IMR-90 (cell line): ENCODE measurements at regions not wholly inside any gene's neighbourhood (a gene's known extent, or its start where the extent isn't known, plus 50 kb on each side); places are given as distances from the start of the nearest gene placed in this dataset.
A peak's percentile ranks its signal among the peaks of the same experiment; 100 is the strongest.

ENCODE experiments used
- ATAC-seq: fragments of 200-7000 bp; cut with Tn5 transposase; 2 replicates; pipeline ENCODE4 v1.9.1; 2020; ENCODE audit warnings: low read depth, mild to moderate bottlenecking, moderate library complexity
- BruUV-seq: library from RNA; stranded (reverse); fragments of 400-500 nt; replicated peaks from 2 replicates; lab custom pipeline; 2021; lab: Mats Ljungman, UMichigan
- CTCF ChIA-PET: fragments of 300-600 bp; formaldehyde crosslinking; extraction: SDS; loops from one replicate; lab custom pipeline; 2021; ENCODE audit warnings: antibody characterized with exemption; lab: Yijun Ruan, JAX
- POLR2A ChIA-PET: fragments of 300-600 bp; sonication (Branson Sonifier 250); formaldehyde crosslinking; loops from one replicate; lab custom pipeline; 2022; ENCODE audit warnings: antibody characterized with exemption; ENCODE audit not compliant: unreplicated experiment; lab: Charles Lee
- DNase-seq: peaks from one replicate; pipeline ENCODE4 v3.0.0; 2013
- H2AFZ ChIP-seq: replicated peaks from 2 replicates; pipeline ENCODE3; 2013; ENCODE audit warnings: low read length, mild to moderate bottlenecking; ENCODE audit not compliant: poor library complexity
- H2AK5ac ChIP-seq: 2 replicates; pipeline ENCODE4 v1.6.1; 2013; ENCODE audit warnings: low read depth, low read length, inconsistent platforms
- H2AK9ac ChIP-seq: replicated peaks from 2 replicates; pipeline ENCODE3; 2013; ENCODE audit warnings: mild to moderate bottlenecking, low read depth, low read length, moderate library complexity; ENCODE audit not compliant: poor library complexity
- H2BK120ac ChIP-seq: 2 replicates; pipeline ENCODE4 v1.6.1; 2013; ENCODE audit warnings: low read depth, low read length, inconsistent platforms
- H2BK15ac ChIP-seq: 3 replicates; pipeline ENCODE4 v1.6.1; 2013; ENCODE audit warnings: low read depth, low read length, inconsistent platforms
- H2BK20ac ChIP-seq: 2 replicates; pipeline ENCODE4 v1.6.1; 2013; ENCODE audit warnings: low read depth, mild to moderate bottlenecking, inconsistent platforms, low read length, moderate library complexity
- H2BK5ac ChIP-seq: 2 replicates; pipeline ENCODE4 v1.6.1; 2013; ENCODE audit warnings: mild to moderate bottlenecking, low read depth, low read length, inconsistent platforms; ENCODE audit not compliant: poor library complexity, severe bottlenecking
- H3K14ac ChIP-seq: replicated peaks from 2 replicates; pipeline ENCODE4 v1.6.1; 2013; ENCODE audit warnings: low read depth, low read length, inconsistent platforms
- H3K18ac ChIP-seq: 2 replicates; pipeline ENCODE4 v1.6.1; 2013; ENCODE audit warnings: low read depth, low read length, control low read depth
- H3K23ac ChIP-seq: 2 replicates; pipeline ENCODE4 v1.6.1; 2013; ENCODE audit warnings: low read depth, low read length, inconsistent platforms
- H3K27ac ChIP-seq: 2 replicates; pipeline ENCODE4 v1.5.1; 2013; ENCODE audit warnings: mild to moderate bottlenecking, control low read depth, low read length; ENCODE audit not compliant: insufficient read depth
- H3K27me3 ChIP-seq: 2 replicates; pipeline ENCODE4 v1.6.1; 2013; ENCODE audit warnings: low read length; ENCODE audit not compliant: control insufficient read depth, insufficient read depth
- H3K36me3 ChIP-seq: 2 replicates; pipeline ENCODE4 v1.6.1; 2013; ENCODE audit warnings: low read length, mixed read lengths; ENCODE audit not compliant: control insufficient read depth, insufficient read depth
- H3K4ac ChIP-seq: 2 replicates; pipeline ENCODE4 v1.6.1; 2013; ENCODE audit warnings: low read depth, low read length, inconsistent platforms
- H3K4me1 ChIP-seq: 2 replicates; pipeline ENCODE4 v1.6.1; 2013; ENCODE audit warnings: low read length, mixed read lengths; ENCODE audit not compliant: control insufficient read depth, insufficient read depth
- H3K4me2 ChIP-seq: 2 replicates; pipeline ENCODE4 v1.6.1; 2013; ENCODE audit warnings: low read depth, mild to moderate bottlenecking, control low read depth, low read length, moderate library complexity
- H3K4me3 ChIP-seq: 2 replicates; pipeline ENCODE4 v1.5.1; 2013; ENCODE audit warnings: low read depth, mild to moderate bottlenecking, control low read depth, low read length, moderate library complexity; ENCODE audit not compliant: insufficient read depth
- H3K56ac ChIP-seq: 2 replicates; pipeline ENCODE4 v1.6.1; 2013; ENCODE audit warnings: low read length, inconsistent platforms; ENCODE audit not compliant: insufficient read depth; ENCODE audit errors: extremely low read depth
- H3K79me1 ChIP-seq, 2 experiments: 2 replicates each; pipeline ENCODE4 v1.6.1; 2013; ENCODE audit warnings: low read length in 2 of 2, inconsistent platforms in 1 of 2, low read depth in 1 of 2
- H3K9ac ChIP-seq: 2 replicates; pipeline ENCODE4 v1.6.1; 2013; ENCODE audit warnings: low read depth, low read length, control low read depth
- H3K9me1 ChIP-seq: 2 replicates; pipeline ENCODE4 v1.6.1; 2013; ENCODE audit warnings: low read length, inconsistent platforms; ENCODE audit not compliant: insufficient read depth
- H3K9me3 ChIP-seq: 2 replicates; pipeline ENCODE4 v1.6.1; 2013; ENCODE audit warnings: low read length; ENCODE audit not compliant: control insufficient read depth, insufficient read depth
- H4K20me1 ChIP-seq: 2 replicates; pipeline ENCODE4 v1.6.1; 2013; ENCODE audit warnings: low read length, inconsistent platforms; ENCODE audit not compliant: insufficient read depth
- H4K5ac ChIP-seq: 2 replicates; pipeline ENCODE4 v1.6.1; 2013; ENCODE audit warnings: mild to moderate bottlenecking, low read depth, low read length, control low read depth
- H4K8ac ChIP-seq, 2 experiments: 2 replicates each; pipeline ENCODE4 v1.6.1; 2013; ENCODE audit warnings: low read depth in 2 of 2, low read length in 2 of 2, control low read depth in 1 of 2, inconsistent platforms in 1 of 2
- H4K91ac ChIP-seq: 2 replicates; pipeline ENCODE4 v1.6.1; 2013; ENCODE audit warnings: low read depth, low read length, inconsistent platforms; ENCODE audit not compliant: insufficient read depth
- BHLHE40 ChIP-seq: fragments of 150-350 bp; IDR thresholded peaks from 2 replicates; pipeline ENCODE4 v1.6.1; 2016; ENCODE audit warnings: mild to moderate bottlenecking, low read depth, low read length
- CTCF ChIP-seq: conservative IDR thresholded peaks from 2 replicates; pipeline ENCODE4 v1.5.1; 2012; ENCODE audit warnings: mild to moderate bottlenecking, low read depth, low read length, improper control_type of control experiment
- ELK1 ChIP-seq: fragments of 150-350 bp; IDR thresholded peaks from 2 replicates; pipeline ENCODE4 v1.6.1; 2016; ENCODE audit warnings: low read depth, mild to moderate bottlenecking, low read length, moderate library complexity, borderline replicate concordance
- MAZ ChIP-seq: IDR thresholded peaks from 2 replicates; pipeline ENCODE4 v1.6.1; 2012; ENCODE audit warnings: low read depth, mild to moderate bottlenecking, low read length, improper control_type of control experiment, moderate library complexity, borderline replicate concordance
- MXI1 ChIP-seq: IDR thresholded peaks from 2 replicates; pipeline ENCODE4 v1.6.1; 2012; ENCODE audit warnings: low read depth, mild to moderate bottlenecking, low read length, moderate library complexity, borderline replicate concordance
- NFE2L2 ChIP-seq: fragments of 150-350 bp; IDR thresholded peaks from 2 replicates; pipeline ENCODE4 v1.6.1; 2016; ENCODE audit warnings: low read depth, mild to moderate bottlenecking, low read length
- RFX5 ChIP-seq: IDR thresholded peaks from 2 replicates; pipeline ENCODE4 v1.8.0; 2012; ENCODE audit warnings: low read depth, mild to moderate bottlenecking, low read length, moderate library complexity
- SMC3 ChIP-seq: fragments of 150-350 bp; IDR thresholded peaks from 2 replicates; pipeline ENCODE4 v1.6.1; 2016; ENCODE audit warnings: low read depth, mild to moderate bottlenecking, antibody characterized with exemption, low read length, moderate library complexity
- WGBS, 2 experiments: methylation state at CpG; one replicate each; pipeline versions ENCODE4 v1.1.5 to v1.1.7; 2013; ENCODE audit warnings: missing lambda C conversion rate in 2 of 2; ENCODE audit not compliant: insufficient read length in 1 of 2; ENCODE audit errors: extremely low coverage in 2 of 2; 5-methylcytosine and 5-hydroxymethylcytosine counted together
- dilution Hi-C: fragments of 300-500 bp; cut with HindIII; formaldehyde crosslinking; loops from one replicate; pipeline ENCODE4 v1.14.3; 2018; ENCODE audit warnings: low sequenced_read_pairs; ENCODE audit not compliant: unreplicated experiment
- in situ Hi-C: fragments of 300-500 bp; cut with MboI; formaldehyde crosslinking; loops from 3 replicates; pipeline ENCODE4 v1.14.3; 2019; ENCODE audit warnings: low sequenced_read_pairs, inconsistent platforms, mixed read lengths
- intact Hi-C: fragments of 100-400 bp; cut with micrococcal nuclease; formaldehyde crosslinking; loops from 2 replicates; pipeline ENCODE4 v1.10.0; 2022

- Histone ChIP-seq H2BK15ac (0 out of 3 replicates have a peak overlapping the region, but pooled peaks have one; percentile 26), H3K4me2 (no peak overlapping the region), H4K8ac (no peak overlapping the region), H3K4me1 (peaks cover 3% of the 10 kb centered on the region; the same call in 1 of the 2 replicates), H4K20me1 (no peaks in the 10 kb centered on the region), H2AK9ac (no peak overlapping the region), H3K23ac (no peak overlapping the region), H3K9me1 (peaks cover 8% of the 10 kb centered on the region), H2AFZ (no peak overlapping the region), H3K36me3 (no peaks in the 10 kb centered on the region), H2BK120ac (peak overlapping the region; percentile 30), H3K9me3 (no peaks in the 10 kb centered on the region), H3K4ac (peak overlapping the region; percentile 74; the same call in 1 of the 2 replicates), H3K27ac (no peak overlapping the region), H3K56ac (no peak overlapping the region), H2BK5ac (no peak overlapping the region), H3K4me3 (no peak overlapping the region), H3K18ac (no peak overlapping the region), H3K9ac (no peak overlapping the region), H2AK5ac (0 out of 2 replicates have a peak overlapping the region, but pooled peaks have one; percentile 4), H2BK20ac (no peak overlapping the region), H4K91ac (0 out of 2 replicates have a peak overlapping the region, but pooled peaks have one; percentile 19), H4K5ac (no peak overlapping the region), H3K27me3 (no peaks in the 10 kb centered on the region), H3K79me1 (no peaks in the 10 kb centered on the region), H3K14ac (no peak overlapping the region; the same call in 1 of the 2 replicates)
- ATAC-seq (no peak), DNase-seq (no peak)
- POLR2A ChIA-PET, result no interaction called here
- in situ Hi-C loops, result no loop called here
- whole genome bisulfite sequencing, 2 experiments, result 94% methylated on average over 5 of the region's 7 CpGs; no CpG with 5 or more reads in 1 of the 2 experiments
- intact Hi-C loops, result no loop called here
- CTCF ChIA-PET, result no interaction called here
- BruUV-seq, result no TSS peak
- TF ChIP-seq NFE2L2, result no peak
- TF ChIP-seq ELK1, result no peak
- TF ChIP-seq CTCF, result no peak
- no peak for TF ChIP-seq MAZ
- TF ChIP-seq SMC3, result no peak
- no peak for TF ChIP-seq RFX5
- no peak for TF ChIP-seq BHLHE40
- no peak for TF ChIP-seq MXI1
- dilution Hi-C loops, result no loop called here
Observed at GRCh38 chr9:115632391-115632790, 514.4 kb upstream of the TNC start.
